T-cell (primary cell): ENCODE measurements at regions not wholly inside any gene's neighbourhood (a gene's known extent, or its start where the extent isn't known, plus 50 kb on each side); places are given as distances from the start of the nearest gene placed in this dataset.

Source experiments
- ATAC-seq, 4 experiments: fragments of 200-7000 bp in 3 of 4; fragments of 150-1000 bp in 1 of 4; cut with Tn5 transposase; replicated peaks in 1 of 4; 1 replicate in 3 of 4; 2 replicates in 1 of 4; pipeline ENCODE4 v1.10.0; 2021; ENCODE audit warnings: moderate library complexity in 3 of 4, mild to moderate bottlenecking in 2 of 4, moderate number of reproducible peaks in 1 of 4
- CTCF ChIA-PET, 2 donors: fragments of 300-600 bp; sonication (Branson Sonifier 250); formaldehyde crosslinking; loops; one replicate each; lab custom pipeline; 2022; ENCODE audit warnings: antibody characterized with exemption in 2 of 2; lab: Charles Lee
- POLR2A ChIA-PET, 2 donors: fragments of 300-600 bp; sonication (Branson Sonifier 250); formaldehyde crosslinking; loops; one replicate each; lab custom pipeline; 2022; ENCODE audit warnings: antibody characterized with exemption in 2 of 2; lab: Charles Lee
- DNase-seq, 35 experiments: peaks; one replicate each; pipeline versions ENCODE4 v3.0.0 to v3.0.0-alpha.2; 2013 to 2023
- H3K27ac ChIP-seq: one replicate; pipeline ENCODE4 v1.5.1; 2013; ENCODE audit warnings: low read length
- H3K27me3 ChIP-seq, 2 experiments: replicated peaks in 1 of 2; 1 replicate in 1 of 2; 2 replicates in 1 of 2; pipeline versions ENCODE4 v1.6.1 to v1.7.0; 2013; ENCODE audit warnings: low read length in 1 of 2, mixed read lengths in 1 of 2; ENCODE audit not compliant: control insufficient read depth in 2 of 2, insufficient read depth in 2 of 2; ENCODE audit errors: extremely low read depth in 1 of 2
- H3K36me3 ChIP-seq, 2 donors: 1 replicate in 1 of 2; 2 replicates in 1 of 2; pipeline versions ENCODE4 v1.6.1 to v1.7.0; 2013; ENCODE audit warnings: low read length in 1 of 2; ENCODE audit not compliant: control insufficient read depth in 2 of 2, insufficient read depth in 1 of 2; ENCODE audit errors: extremely low read depth in 1 of 2
- H3K4me1 ChIP-seq, 2 experiments: 1 replicate in 1 of 2; 2 replicates in 1 of 2; pipeline versions ENCODE4 v1.6.1 to v1.7.0; 2013; ENCODE audit warnings: low read length in 2 of 2, mixed read lengths in 1 of 2; ENCODE audit not compliant: insufficient read depth in 2 of 2, control insufficient read depth in 1 of 2; ENCODE audit errors: extremely low read depth in 1 of 2
- H3K4me3 ChIP-seq, 2 donors: 1 replicate in 1 of 2; 2 replicates in 1 of 2; pipeline versions ENCODE4 v1.5.1 to v1.7.0; 2013; ENCODE audit warnings: mild to moderate bottlenecking in 2 of 2, low read length in 1 of 2, moderate library complexity in 1 of 2; ENCODE audit not compliant: control insufficient read depth in 1 of 2; ENCODE audit errors: extremely low read depth in 1 of 2
- H3K9me3 ChIP-seq: 2 replicates; pipeline ENCODE4 v1.7.0; 2013
- H3K27ac Mint-ChIP-seq, 2 donors: one replicate each; pipeline ENCODE4 v1.8.0; 2020 to 2021; ENCODE audit warnings: mild to moderate bottlenecking in 2 of 2, mixed read lengths in 2 of 2
- H3K27me3 Mint-ChIP-seq, 2 donors: one replicate each; pipeline ENCODE4 v1.8.0; 2021 to 2022; ENCODE audit warnings: mixed read lengths in 2 of 2
- H3K36me3 Mint-ChIP-seq: one replicate; pipeline ENCODE4 v1.8.0; 2021; ENCODE audit warnings: mixed read lengths
- H3K4me1 Mint-ChIP-seq, 3 donors: one replicate each; pipeline ENCODE4 v1.8.0; 2020 to 2022; ENCODE audit warnings: mixed read lengths in 3 of 3, mild to moderate bottlenecking in 1 of 3
- H3K4me3 Mint-ChIP-seq, 3 donors: one replicate each; pipeline ENCODE4 v1.8.0; 2020 to 2022; ENCODE audit warnings: mild to moderate bottlenecking in 3 of 3, mixed read lengths in 3 of 3, moderate library complexity in 3 of 3
- H3K9me3 Mint-ChIP-seq, 3 donors: one replicate each; pipeline ENCODE4 v1.8.0; 2020 to 2022; ENCODE audit warnings: mixed read lengths in 3 of 3
- WGBS: methylation state at CpG from one replicate; pipeline ENCODE4 v1.1.5; 2013; ENCODE audit warnings: missing lambda C conversion rate; ENCODE audit not compliant: insufficient coverage; 5-methylcytosine and 5-hydroxymethylcytosine counted together

DNA sequence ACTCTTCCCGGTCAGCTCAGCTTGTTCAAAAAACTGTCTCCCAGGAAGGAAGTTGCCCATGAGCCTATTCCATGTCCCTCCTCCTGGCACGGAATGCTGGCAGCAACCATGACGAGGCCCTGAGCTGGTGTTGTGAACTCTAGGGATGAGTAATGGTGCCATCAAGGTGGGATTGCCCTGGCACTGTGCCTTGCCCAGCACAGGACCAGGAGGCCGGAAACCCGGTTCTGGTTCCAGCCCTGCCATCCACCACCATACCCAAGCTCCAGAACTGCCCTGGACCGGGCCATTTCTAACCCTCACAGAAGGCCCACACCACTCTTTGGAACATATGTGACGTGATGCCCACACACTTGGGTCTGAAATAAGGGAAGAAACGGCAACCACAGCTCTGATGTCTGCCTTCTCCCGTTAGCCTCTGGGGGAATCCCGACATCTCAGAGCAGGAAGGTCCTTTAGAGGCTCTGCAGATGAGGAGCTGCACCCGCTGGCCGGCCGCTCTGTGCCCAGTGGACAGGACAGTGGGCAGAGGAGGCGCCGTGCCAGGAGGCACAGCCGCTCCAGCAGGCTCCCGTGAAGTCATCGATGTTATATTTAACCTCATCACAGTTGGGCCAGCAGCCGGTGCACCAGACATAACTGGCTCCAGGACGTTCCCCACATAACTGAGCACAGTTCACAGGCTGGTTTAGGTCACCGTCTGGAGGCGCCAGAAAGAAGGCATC is 462.1 kb upstream of the ID2 start:
- ChIA-PET POLR2A (interaction anchor here in 1 of 2 donors (0.6 kb wide), 1 partner anchor 242 kb away, joined by 3 read pairs; no protein-coding TSS in a partner anchor), CTCF (no interaction called here)
- no peak for DNase-seq
- H3K36me3 ChIP-seq = no peaks in the 10 kb centered on the region
- H3K27ac ChIP-seq = no peak overlapping the region
- no peaks in the 10 kb centered on the region for H3K9me3 Mint-ChIP-seq
- no peaks in the 10 kb centered on the region for H3K4me1 Mint-ChIP-seq
- H3K27ac Mint-ChIP-seq = no peak overlapping the region
- peaks cover 0 to 4% of the 10 kb centered on the region in 2 donors for H3K27me3 Mint-ChIP-seq
- ATAC-seq = no peak
- no peaks in the 10 kb centered on the region for H3K27me3 ChIP-seq
- no peaks in the 10 kb centered on the region for H3K9me3 ChIP-seq
- no peak overlapping the region for H3K4me3 ChIP-seq
- no peak overlapping the region for H3K4me3 Mint-ChIP-seq
- H3K4me1 ChIP-seq = no peaks in the 10 kb centered on the region
- WGBS = 88% methylated on average over 20 of the region's 22 CpGs
- H3K36me3 Mint-ChIP-seq = no peaks in the 10 kb centered on the region

DNA sequence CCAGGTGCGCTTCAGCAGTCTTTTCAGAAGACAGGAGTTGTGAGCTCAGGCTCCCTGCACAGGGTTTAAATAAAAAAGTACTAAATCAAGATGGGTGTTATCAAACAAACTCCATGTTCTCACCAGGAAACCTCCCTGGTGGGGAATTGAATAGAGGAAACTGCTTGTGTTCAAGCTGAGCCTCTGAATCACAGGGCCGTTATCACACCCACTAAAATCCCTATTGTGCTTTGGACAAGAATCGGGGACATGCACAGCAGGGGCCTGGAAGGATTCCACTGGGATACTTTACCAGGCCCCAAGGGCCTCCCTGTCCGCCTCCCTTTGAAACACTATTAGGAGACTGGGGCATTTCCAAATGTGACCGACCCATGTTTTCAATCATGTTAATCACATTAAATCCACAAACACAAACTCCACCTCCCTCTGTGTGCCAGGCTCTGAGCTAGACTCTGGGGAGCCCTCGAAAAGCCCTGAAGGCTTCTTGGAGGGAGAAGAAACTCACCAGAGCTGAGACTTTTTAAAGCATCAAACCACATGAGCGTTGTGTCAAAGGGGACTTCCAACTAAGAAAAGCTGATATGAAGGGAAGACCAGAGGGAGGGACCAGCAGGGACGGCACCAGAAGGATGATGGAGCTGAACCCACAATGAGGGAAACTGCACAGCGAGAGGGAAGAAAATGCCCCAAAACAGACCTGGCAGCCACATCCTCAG is 458.7 kb upstream of the ID2 start:
- DNase-seq = no peak
- ATAC-seq = no peak
- Histone ChIP-seq H3K27me3 (no peaks in the 10 kb centered on the region), H3K27ac (no peak overlapping the region), H3K4me1 (no peaks in the 10 kb centered on the region), H3K36me3 (no peaks in the 10 kb centered on the region), H3K4me3 (no peak overlapping the region), H3K9me3 (no peaks in the 10 kb centered on the region)
- peaks cover 4% of the 10 kb centered on the region for H3K36me3 Mint-ChIP-seq
- CTCF ChIA-PET = no interaction called here
- 88% methylated on average over 5 of the region's 9 CpGs for WGBS
- H3K27me3 Mint-ChIP-seq = peaks cover 0 to 4% of the 10 kb centered on the region in 2 donors
- H3K4me1 Mint-ChIP-seq = no peaks in the 10 kb centered on the region
- no peak overlapping the region for H3K27ac Mint-ChIP-seq
- POLR2A ChIA-PET = no interaction called here
- no peak overlapping the region for H3K4me3 Mint-ChIP-seq
- no peaks in the 10 kb centered on the region for H3K9me3 Mint-ChIP-seq

DNA sequence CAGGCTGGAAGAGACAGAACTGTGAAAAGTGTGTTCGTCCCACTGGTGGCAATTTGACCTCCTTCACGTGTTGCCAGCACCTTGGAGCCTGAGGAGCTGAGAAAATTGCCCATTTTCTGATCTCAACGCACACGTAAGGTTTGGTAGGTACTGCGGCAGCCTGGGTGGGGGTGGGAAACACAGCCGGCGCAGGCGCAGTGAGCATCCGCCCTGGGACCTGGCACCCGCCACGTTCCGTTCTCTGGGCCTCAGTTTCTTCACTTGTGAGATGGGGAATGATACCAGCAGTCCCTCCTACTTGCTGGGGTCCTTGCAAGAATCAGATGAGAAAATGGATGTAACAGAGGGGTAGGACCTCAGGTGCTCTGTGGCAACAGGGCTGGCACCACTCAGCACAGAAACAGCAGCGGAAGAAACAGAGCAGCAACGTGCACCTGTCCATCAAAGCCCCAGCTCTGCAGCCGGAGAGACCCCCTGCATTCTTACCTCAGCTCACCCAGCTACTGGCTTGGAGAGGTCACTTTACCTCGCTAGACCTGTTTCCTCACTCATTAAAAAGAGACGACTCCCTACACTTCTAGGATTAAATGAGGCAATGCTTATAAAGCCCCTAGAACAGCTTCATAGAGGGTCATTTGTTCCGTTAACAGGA is 458.0 kb upstream of the ID2 start:
- no peak overlapping the region for H3K27ac ChIP-seq
- DNase-seq = no peak
- ChIA-PET CTCF (interaction anchor here in 1 of 2 donors (0.6 kb wide), 1 partner anchor 470 kb away, joined by 3 read pairs; no protein-coding TSS in a partner anchor), POLR2A (no interaction called here)
- WGBS = 90% methylated on average over 14 of the region's 18 CpGs
- H3K4me3 Mint-ChIP-seq = no peak overlapping the region
- H3K9me3 Mint-ChIP-seq = no peaks in the 10 kb centered on the region
- H3K36me3 ChIP-seq = no peaks in the 10 kb centered on the region
- H3K4me3 ChIP-seq = no peak overlapping the region
- no peaks in the 10 kb centered on the region for H3K4me1 Mint-ChIP-seq
- no peak overlapping the region for H3K27ac Mint-ChIP-seq
- ATAC-seq = no peak
- peaks cover 4% of the 10 kb centered on the region for H3K36me3 Mint-ChIP-seq
- H3K27me3 Mint-ChIP-seq = no peaks in the 10 kb centered on the region
- H3K4me1 ChIP-seq = no peaks in the 10 kb centered on the region
- H3K27me3 ChIP-seq = no peaks in the 10 kb centered on the region
- H3K9me3 ChIP-seq = no peaks in the 10 kb centered on the region

DNA sequence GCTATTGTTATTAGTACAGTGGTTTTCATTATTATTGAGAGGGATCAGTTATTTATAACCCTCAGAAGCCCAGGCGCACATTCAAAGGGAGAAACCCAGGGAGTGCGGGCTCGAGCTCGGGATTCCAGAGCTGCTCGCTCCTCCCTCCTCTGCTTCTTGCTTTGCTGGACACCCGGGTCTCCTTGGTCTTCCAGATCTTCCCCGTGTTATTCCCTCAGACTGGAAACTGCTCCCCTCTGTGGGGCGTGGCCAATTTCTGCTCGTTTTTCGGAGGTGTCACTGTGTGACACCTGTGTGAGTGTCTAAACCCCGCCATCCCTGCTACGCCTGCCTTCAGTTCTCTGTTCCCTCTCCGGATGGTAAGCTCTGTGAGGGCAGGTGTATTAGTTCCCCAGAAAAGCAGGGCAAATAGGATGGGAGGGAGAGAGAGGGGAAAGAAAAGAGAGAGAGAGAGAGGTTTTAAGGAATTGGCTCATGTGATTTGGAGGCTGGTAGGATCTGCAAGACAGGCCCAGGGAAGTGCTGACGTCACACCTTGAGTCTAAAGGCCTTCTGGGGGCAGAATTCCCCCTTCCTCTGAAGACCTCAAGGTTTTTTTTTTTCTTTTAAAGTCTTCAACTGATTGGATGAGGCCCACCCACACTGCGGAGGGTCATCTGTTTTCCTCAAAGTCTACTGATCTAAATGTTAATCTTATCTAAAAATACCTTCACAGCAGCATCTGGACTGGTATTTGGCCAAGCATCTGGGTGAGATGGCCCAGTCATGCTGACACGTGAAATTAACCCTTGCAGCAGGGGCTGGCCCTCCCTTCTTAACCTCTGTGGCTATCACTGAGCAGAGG is 457.3 kb upstream of the ID2 start:
- DNase-seq (no peak), ATAC-seq (no peak)
- Mint-ChIP-seq H3K27me3 (no peaks in the 10 kb centered on the region), H3K4me1 (peaks cover 5 to 6% (median 5%) of the 10 kb centered on the region in 3 donors), H3K27ac (no peak overlapping the region), H3K36me3 (peaks cover 4% of the 10 kb centered on the region), H3K4me3 (no peak overlapping the region), H3K9me3 (no peaks in the 10 kb centered on the region)
- POLR2A ChIA-PET = no interaction called here
- H3K4me3 ChIP-seq = no peak overlapping the region
- CTCF ChIA-PET = no interaction called here
- no peak overlapping the region for H3K27ac ChIP-seq
- H3K4me1 ChIP-seq = peaks cover 0 to 3% of the 10 kb centered on the region in 2 experiments
- H3K36me3 ChIP-seq = no peaks in the 10 kb centered on the region
- H3K9me3 ChIP-seq = no peaks in the 10 kb centered on the region
- H3K27me3 ChIP-seq = no peaks in the 10 kb centered on the region
- 94% methylated on average over 12 of the region's 16 CpGs for WGBS

DNA sequence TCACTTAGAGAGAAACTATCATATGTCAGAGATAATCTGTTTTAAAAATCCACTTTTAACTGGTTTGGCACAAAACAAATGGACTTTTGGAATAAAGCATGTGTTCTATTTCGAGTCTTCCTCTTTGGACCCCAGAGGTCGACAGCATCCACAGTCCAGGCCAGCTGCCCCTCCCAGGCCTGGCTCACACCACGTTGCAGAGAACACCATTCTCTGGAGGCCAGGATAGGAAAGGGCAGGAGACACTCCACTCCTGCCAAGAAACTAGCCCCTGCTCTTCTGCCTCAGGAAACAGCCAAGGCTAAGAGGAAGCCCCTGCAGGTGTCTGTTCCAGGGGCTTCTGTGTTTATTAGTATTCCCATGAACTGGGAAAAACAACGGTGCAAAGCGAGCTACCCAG is 456.6 kb upstream of the ID2 start:
- Histone ChIP-seq H3K27ac (no peak overlapping the region), H3K4me1 (peaks cover 0 to 8% of the 10 kb centered on the region in 2 experiments), H3K4me3 (no peak overlapping the region), H3K27me3 (no peaks in the 10 kb centered on the region), H3K9me3 (no peaks in the 10 kb centered on the region), H3K36me3 (no peaks in the 10 kb centered on the region)
- no peak for DNase-seq
- WGBS = 86% methylated on average over 2 of the region's 5 CpGs
- ChIA-PET CTCF (no interaction called here), POLR2A (no interaction called here)
- Mint-ChIP-seq H3K4me1 (peaks cover 10% of the 10 kb centered on the region in 3 donors), H3K9me3 (no peaks in the 10 kb centered on the region), H3K27ac (no peak overlapping the region), H3K36me3 (peaks cover 4% of the 10 kb centered on the region), H3K4me3 (no peak overlapping the region), H3K27me3 (no peaks in the 10 kb centered on the region)
- no peak for ATAC-seq

DNA sequence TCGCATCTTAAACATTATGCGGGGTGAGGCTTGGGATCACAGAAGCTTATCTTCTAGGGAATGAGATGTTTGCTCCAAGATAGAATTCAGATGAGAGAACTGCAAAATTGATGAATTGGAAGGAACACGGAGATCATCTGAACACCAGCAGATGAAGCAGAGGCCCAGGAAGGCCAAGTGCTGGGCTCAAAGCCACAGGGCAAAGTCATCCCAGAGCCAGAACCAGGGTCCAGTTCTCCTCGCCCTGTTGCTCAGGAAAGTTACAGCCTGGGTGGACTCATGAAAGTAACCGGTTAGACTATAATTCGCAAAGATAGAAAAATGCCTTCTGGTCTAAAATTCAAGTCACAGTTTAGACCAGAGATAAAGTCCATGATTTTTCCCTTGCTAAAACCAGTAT is 456.1 kb upstream of the ID2 start:
- Mint-ChIP-seq H3K27me3 (no peaks in the 10 kb centered on the region), H3K4me3 (no peak overlapping the region)
- POLR2A ChIA-PET = no interaction called here

More for the DNA sequence above, 456.1 kb upstream of the ID2 start:
- CTCF ChIA-PET = no interaction called here
- Mint-ChIP-seq H3K36me3 (peaks cover 4% of the 10 kb centered on the region), H3K9me3 (no peaks in the 10 kb centered on the region), H3K27ac (no peak overlapping the region), H3K4me1 (peaks cover 10 to 11% (median 10%) of the 10 kb centered on the region in 3 donors)
- DNase-seq (no peak), ATAC-seq (no peak)
- H3K4me1 ChIP-seq = peaks cover 0 to 8% of the 10 kb centered on the region in 2 experiments
- no peak overlapping the region for H3K4me3 ChIP-seq
- no peak overlapping the region for H3K27ac ChIP-seq
- H3K36me3 ChIP-seq = no peaks in the 10 kb centered on the region
- WGBS = 100% methylated on average over 4 of the region's 6 CpGs
- H3K27me3 ChIP-seq = no peaks in the 10 kb centered on the region
- H3K9me3 ChIP-seq = no peaks in the 10 kb centered on the region
